Type B pancreatic cell (in vitro differentiated cells): ENCODE measurements at regions not wholly inside any gene's neighbourhood (a gene's known extent, or its start where the extent isn't known, plus 50 kb on each side); places are given as distances from the start of the nearest gene placed in this dataset.

ENCODE experiments used
- DNase-seq: peaks from one replicate; pipeline ENCODE4 v3.0.0; 2021; ENCODE audit warnings: mixed read lengths; ENCODE audit not compliant: unreplicated experiment; ENCODE audit errors: extremely low spot score
- H3K27ac Mint-ChIP-seq: 2 replicates; pipeline ENCODE4 v1.8.0; 2021; ENCODE audit warnings: mild to moderate bottlenecking, mixed read lengths
- H3K27me3 Mint-ChIP-seq: 2 replicates; pipeline ENCODE4 v1.8.0; 2021; ENCODE audit warnings: mixed read lengths
- H3K36me3 Mint-ChIP-seq: 2 replicates; pipeline ENCODE4 v1.8.0; 2021; ENCODE audit warnings: mixed read lengths
- H3K4me1 Mint-ChIP-seq: one replicate; pipeline ENCODE4 v1.8.0; 2021; ENCODE audit warnings: mixed read lengths; ENCODE audit not compliant: unreplicated experiment
- H3K4me3 Mint-ChIP-seq: 2 replicates; pipeline ENCODE4 v1.8.0; 2021; ENCODE audit warnings: mild to moderate bottlenecking, mixed read lengths
- H3K9me3 Mint-ChIP-seq: 2 replicates; pipeline ENCODE4 v1.8.0; 2021; ENCODE audit warnings: mixed read lengths
- CTCF ChIP-seq: fragments of 200-600 bp; sonication (generic); conservative IDR thresholded peaks from 2 replicates; pipeline ENCODE4 v1.5.0; 2021; ENCODE audit warnings: antibody characterized with exemption, mild to moderate bottlenecking

GRCh38 chr22:26916236-26916635 is 258.8 kb downstream of the MIAT start:
- Mint-ChIP-seq H3K36me3 (no peaks in the 10 kb centered on the region), H3K9me3 (no peaks in the 10 kb centered on the region), H3K4me1 (no peaks in the 10 kb centered on the region), H3K27me3 (peaks cover 65% of the 10 kb centered on the region), H3K27ac (no peak overlapping the region), H3K4me3 (no peak overlapping the region)
- no peak for DNase-seq
- no peak for TF ChIP-seq CTCF

DNA sequence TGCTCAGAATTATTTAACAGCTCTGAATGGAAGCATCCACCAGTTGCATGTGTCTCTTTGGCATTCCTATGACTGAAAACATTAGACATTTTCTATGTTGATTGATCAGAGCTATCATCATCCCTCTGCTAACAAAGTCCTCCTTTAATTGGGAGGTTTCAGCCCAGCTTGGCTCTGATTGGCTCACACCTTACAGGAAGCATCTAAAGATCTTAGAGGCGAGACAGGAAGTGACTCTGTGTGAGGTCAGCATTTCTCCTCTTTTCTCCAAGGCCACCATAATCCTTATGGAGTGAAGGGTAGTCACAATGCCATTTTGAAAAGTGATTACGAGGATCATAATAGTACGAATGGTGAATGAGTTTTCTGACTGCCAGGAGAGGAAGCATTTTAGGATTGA is 260.8 kb downstream of the MIAT start:
- no peak for TF ChIP-seq CTCF
- no peak overlapping the region for H3K4me3 Mint-ChIP-seq
- H3K9me3 Mint-ChIP-seq: no peaks in the 10 kb centered on the region
- DNase-seq: no peak
- H3K27ac Mint-ChIP-seq: no peak overlapping the region
- no peaks in the 10 kb centered on the region for H3K36me3 Mint-ChIP-seq
- H3K27me3 Mint-ChIP-seq: peaks cover 58% of the 10 kb centered on the region
- no peaks in the 10 kb centered on the region for H3K4me1 Mint-ChIP-seq

GRCh38 chr22:26921726-26922125 is 264.3 kb downstream of the MIAT start:
- no peaks in the 10 kb centered on the region for H3K36me3 Mint-ChIP-seq
- no peaks in the 10 kb centered on the region for H3K4me1 Mint-ChIP-seq
- peaks cover 47% of the 10 kb centered on the region for H3K27me3 Mint-ChIP-seq
- no peaks in the 10 kb centered on the region for H3K9me3 Mint-ChIP-seq
- no peak overlapping the region for H3K27ac Mint-ChIP-seq
- DNase-seq: no peak
- TF ChIP-seq CTCF: no peak
- H3K4me3 Mint-ChIP-seq: no peak overlapping the region

GRCh38 chr22:26922806-26923205 is 265.4 kb downstream of the MIAT start:
- H3K9me3 Mint-ChIP-seq: no peaks in the 10 kb centered on the region
- no peaks in the 10 kb centered on the region for H3K36me3 Mint-ChIP-seq
- no peak for DNase-seq
- TF ChIP-seq CTCF: no peak
- H3K27me3 Mint-ChIP-seq: peaks cover 53% of the 10 kb centered on the region
- H3K27ac Mint-ChIP-seq: no peak overlapping the region
- no peak overlapping the region for H3K4me3 Mint-ChIP-seq
- no peaks in the 10 kb centered on the region for H3K4me1 Mint-ChIP-seq

DNA sequence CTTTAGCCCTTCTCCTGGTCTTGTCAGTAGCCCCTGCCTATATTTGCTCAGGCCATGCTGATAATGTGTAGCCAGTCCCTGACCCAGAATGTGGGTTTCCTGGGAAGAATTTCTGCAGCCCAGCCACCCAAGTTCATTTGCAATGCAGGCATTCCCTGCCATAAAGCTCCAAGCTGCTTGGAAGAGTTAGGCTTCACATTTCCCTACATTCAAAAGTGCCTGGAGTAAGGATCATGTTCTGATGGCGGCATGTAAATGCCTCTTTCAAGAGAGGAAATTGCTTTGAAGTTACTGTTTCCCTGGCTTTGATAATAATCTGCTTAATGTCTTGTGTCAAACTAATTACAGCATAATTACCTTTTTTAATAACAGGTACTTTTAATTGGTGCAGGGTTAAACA is 266.1 kb downstream of the MIAT start:
- no peak overlapping the region for H3K4me3 Mint-ChIP-seq
- no peak for DNase-seq
- no peak for TF ChIP-seq CTCF
- no peaks in the 10 kb centered on the region for H3K4me1 Mint-ChIP-seq
- no peaks in the 10 kb centered on the region for H3K36me3 Mint-ChIP-seq
- H3K9me3 Mint-ChIP-seq: no peaks in the 10 kb centered on the region
- H3K27me3 Mint-ChIP-seq: peaks cover 51% of the 10 kb centered on the region
- H3K27ac Mint-ChIP-seq: no peak overlapping the region

GRCh38 chr22:26927821-26928220 is 270.4 kb downstream of the MIAT start:
- Mint-ChIP-seq H3K27ac (no peak overlapping the region), H3K27me3 (peaks cover 47% of the 10 kb centered on the region), H3K4me1 (no peaks in the 10 kb centered on the region), H3K4me3 (no peak overlapping the region), H3K36me3 (no peaks in the 10 kb centered on the region), H3K9me3 (no peaks in the 10 kb centered on the region)
- DNase-seq: no peak
- TF ChIP-seq CTCF: no peak
